ENCODE measurements at regions not wholly inside any gene's neighbourhood (a gene's known extent, or its start where the extent isn't known, plus 50 kb on each side); places are given as distances from the start of the nearest gene placed in this dataset.

GRCh38 chr2:226680719-226681118 lies 118.9 kb downstream of the IRS1 start:
- Histone ChIP-seq H2BK20ac (ENCODE audit: low read depth, low read length, poor library complexity, severe bottlenecking) (no peak overlapping the region), H2BK5ac (ENCODE audit: insufficient read length, low read length) (no peak overlapping the region), H3K18ac (ENCODE audit: insufficient read length, low read depth, low read length) (no peak overlapping the region), H4K91ac (ENCODE audit: insufficient read length, low read depth, low read length) (no peak overlapping the region), H3K27ac (ENCODE audit: insufficient read length, low read depth, low read length) (no peak overlapping the region), H3K4ac (ENCODE audit: low read depth, low read length) (no peak overlapping the region), H3K79me1 (ENCODE audit: insufficient read depth, low read depth, low read length, poor library complexity, severe bottlenecking) (no peaks in the 10 kb centered on the region), H4K5ac (ENCODE audit: insufficient read length, low read depth, low read length) (no peak overlapping the region), H3K14ac (ENCODE audit: insufficient read depth, low read length) (no peak overlapping the region), H3K4me2 (ENCODE audit: insufficient read depth, insufficient read length, low read length) (no peak overlapping the region), H2AK5ac (ENCODE audit: insufficient read length, low read length) (no peak overlapping the region), H3K9me3 (ENCODE audit: control insufficient read depth, low read depth, low read length) (no peaks in the 10 kb centered on the region), H4K20me1 (ENCODE audit: control insufficient read depth, insufficient read depth, insufficient read length) (no peaks in the 10 kb centered on the region), H3K4me1 (ENCODE audit: insufficient read depth, low read length) (no peaks in the 10 kb centered on the region), H2BK12ac (ENCODE audit: insufficient read length, low read depth, low read length) (no peak overlapping the region), H2AFZ (ENCODE audit: low read length) (no peak overlapping the region), H3T11ph (ENCODE audit: low read length) (no peak overlapping the region), H3K79me2 (ENCODE audit: insufficient read depth, low read length) (no peaks in the 10 kb centered on the region), H3K9ac (ENCODE audit: extremely low read depth, insufficient read length, low read length) (no peak overlapping the region), H3K23ac (ENCODE audit: insufficient read length, low read depth, low read length) (no peak overlapping the region), H4K8ac (replicated peaks; ENCODE audit: insufficient read length, low read depth, low read length) (no peak overlapping the region), H3K27me3 (ENCODE audit: insufficient read depth, low read length) (no peaks in the 10 kb centered on the region), H2BK15ac (ENCODE audit: low read depth, low read length) (no peak overlapping the region), H2BK120ac (ENCODE audit: low read depth, low read length, poor library complexity, severe bottlenecking) (no peak overlapping the region), H3K56ac (ENCODE audit: insufficient read length, low read depth, low read length) (no peak overlapping the region), H3K23me2 (ENCODE audit: insufficient read length, low read depth, low read length, poor library complexity, severe bottlenecking) (no peaks in the 10 kb centered on the region)
- no peaks in the 10 kb centered on the region for H3K36me3 Mint-ChIP-seq (ENCODE audit: insufficient read depth in 1 of 3, low read depth in 3 of 3)
- no CpG with 5 or more reads among the region's 3 CpGs for WGBS (ENCODE audit: extremely low coverage, insufficient read length, low lambda C conversion rate)
- no peak overlapping the region for H3K4me3 Mint-ChIP-seq
- no peak overlapping the region for H3K27ac Mint-ChIP-seq
- H3K9me3 Mint-ChIP-seq, result no peaks in the 10 kb centered on the region
- DNase-seq, result no peak
- peaks cover 4 to 9% of the 10 kb centered on the region in 2 experiments for H3K4me1 Mint-ChIP-seq
- H3K27me3 Mint-ChIP-seq (ENCODE audit: low read depth), result no peaks in the 10 kb centered on the region; the same call in none of the 2 replicates
- TF ChIP-seq CTCF (conservative IDR thresholded peaks at IDR 0.05), result no peak

Measured in H9 (cell line).